GM12878 (cell line): ENCODE measurements at regions not wholly inside any gene's neighbourhood (a gene's known extent, or its start where the extent isn't known, plus 50 kb on each side); places are given as distances from the start of the nearest gene placed in this dataset.

Source experiments
- ATAC-seq: fragments of 200-7000 bp; cut with Tn5 transposase; 3 replicates; pipeline ENCODE4 v1.9.1; 2020; ENCODE audit warnings: mild to moderate bottlenecking, moderate library complexity
- BruUV-seq: library from RNA; stranded (reverse); fragments of 400-500 nt; replicated peaks from 2 replicates; lab custom pipeline; 2021; lab: Mats Ljungman, UMichigan
- CTCF ChIA-PET: fragments of 300-600 bp; sonication (Branson Sonifier 250); formaldehyde crosslinking; extraction: SDS; loops from one replicate; lab custom pipeline; 2021; ENCODE audit warnings: inconsistent platforms; lab: Yijun Ruan, JAX
- POLR2A ChIA-PET: fragments of 350-600 bp; formaldehyde crosslinking; extraction: SDS; loops from one replicate; lab custom pipeline; 2021; ENCODE audit warnings: inconsistent platforms; lab: Charles Lee
- RAD21 ChIA-PET: fragments of 300-600 bp; sonication (Branson Sonifier 250); formaldehyde crosslinking; loops from one replicate; lab custom pipeline; 2023; ENCODE audit warnings: antibody characterized with exemption; ENCODE audit not compliant: unreplicated experiment; lab: Charles Lee
- SMC1A ChIA-PET: fragments of 300-600 bp; sonication (Branson Sonifier 250); formaldehyde crosslinking; loops from one replicate; lab custom pipeline; 2023; ENCODE audit not compliant: unreplicated experiment, uncharacterized antibody; lab: Charles Lee
- DNase-seq: peaks from one replicate; pipeline ENCODE4 v3.0.0-alpha.2; 2011; ENCODE audit warnings: low read depth, low spot score
- FAIRE-seq: peaks from 3 replicates; lab custom pipeline; 2011; peaks lifted over from hg19 to GRCh38; lab: Jason Lieb, UNC
- H2AFZ ChIP-seq: 2 replicates; pipeline ENCODE4 v1.6.0; 2011; ENCODE audit warnings: low read depth, low read length, control low read depth; ENCODE audit not compliant: control insufficient read depth
- H3K27ac ChIP-seq: 2 replicates; pipeline ENCODE4 v1.5.1; 2011; ENCODE audit warnings: control low read depth; ENCODE audit not compliant: control insufficient read depth, insufficient read depth
- H3K27me3 ChIP-seq, 2 experiments: replicated peaks in 1 of 2; 2 replicates each; pipeline versions ENCODE4 v1.6.0 to v1.6.1; 2011; ENCODE audit warnings: low read length in 1 of 2; ENCODE audit not compliant: control insufficient read depth in 2 of 2, insufficient read depth in 2 of 2
- H3K36me3 ChIP-seq, 2 experiments: 2 replicates each; pipeline ENCODE4 v1.5.1; 2011; ENCODE audit warnings: low read length in 1 of 2; ENCODE audit not compliant: control insufficient read depth in 2 of 2, insufficient read depth in 2 of 2
- H3K4me1 ChIP-seq: 2 replicates; pipeline ENCODE4 v1.6.1; 2011; ENCODE audit warnings: mild to moderate bottlenecking, low read length, moderate library complexity, mixed read lengths; ENCODE audit not compliant: control insufficient read depth, insufficient read depth
- H3K4me2 ChIP-seq: 2 replicates; pipeline ENCODE4 v1.6.0; 2011; ENCODE audit warnings: control low read depth; ENCODE audit not compliant: control insufficient read depth, insufficient read depth
- H3K4me3 ChIP-seq: fragments of 200-600 bp; sonication (generic); 2 replicates; pipeline ENCODE4 v1.5.1; 2016
- H3K79me2 ChIP-seq: 2 replicates; pipeline ENCODE4 v1.6.0; 2011; ENCODE audit warnings: low read length; ENCODE audit not compliant: control insufficient read depth, insufficient read depth
- H3K9ac ChIP-seq: 2 replicates; pipeline ENCODE4 v1.8.0; 2011; ENCODE audit warnings: low read length, control low read depth, mixed read lengths; ENCODE audit not compliant: control insufficient read depth, insufficient read depth
- H3K9me3 ChIP-seq: replicated peaks from 3 replicates; pipeline ENCODE4 v1.5.1; 2011; ENCODE audit warnings: mild to moderate bottlenecking, low read length; ENCODE audit not compliant: control insufficient read depth, insufficient read depth
- H4K20me1 ChIP-seq: 2 replicates; pipeline ENCODE4 v1.6.0; 2011; ENCODE audit not compliant: control insufficient read depth, insufficient read depth
- ESRRA ChIP-seq: IDR thresholded peaks from 2 replicates; pipeline ENCODE4 v1.6.1; 2012; ENCODE audit warnings: mild to moderate bottlenecking, low read length, improper control_type of control experiment
- NR2C2 ChIP-seq: IDR thresholded peaks from 2 replicates; pipeline ENCODE4 v1.6.1; 2011; ENCODE audit warnings: borderline replicate concordance, low read depth; ENCODE audit not compliant: control insufficient read depth, insufficient read length
- ZBTB4 ChIP-seq: fragments of 450-650 bp; formaldehyde crosslinking; IDR thresholded peaks from 2 replicates; pipeline ENCODE4 v1.4.0; 2022; ENCODE audit warnings: mild to moderate bottlenecking, moderate library complexity
- WGBS: methylation state at CpG from one replicate; pipeline ENCODE4 v1.1.6; 2016; ENCODE audit warnings: low lambda C conversion rate; ENCODE audit not compliant: insufficient replicate concordance, insufficient coverage; ENCODE audit errors: missing lambda C conversion rate; 5-methylcytosine and 5-hydroxymethylcytosine counted together
- in situ Hi-C: fragments of 300-500 bp; cut with MboI; formaldehyde crosslinking; loops from 9 replicates; pipeline ENCODE4 v1.14.3; 2018; ENCODE audit warnings: mixed read lengths
- intact Hi-C: fragments of 100-400 bp; cut with micrococcal nuclease; formaldehyde crosslinking; loops from one replicate; pipeline ENCODE4 v1.14.2; 2022; ENCODE audit not compliant: unreplicated experiment

DNA sequence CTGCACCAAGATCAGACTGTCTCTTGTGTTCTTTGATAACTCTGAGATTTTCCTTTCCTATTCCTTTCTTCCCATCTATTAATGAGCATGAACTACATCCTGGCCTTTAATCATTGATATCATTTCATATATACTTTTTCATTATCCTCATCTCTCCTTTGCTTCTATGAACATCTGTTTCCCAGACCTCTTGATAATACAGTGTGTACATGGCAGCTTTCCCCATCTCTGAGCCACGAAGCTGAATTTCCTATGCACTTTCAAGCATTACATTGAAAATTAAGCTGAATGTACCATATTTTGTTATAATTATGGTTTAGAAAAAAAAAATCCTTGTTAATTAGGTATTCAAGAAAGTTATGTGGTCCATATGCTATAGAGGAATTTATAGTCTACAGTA, 60.9 kb upstream of the CREB5 start:
- Histone ChIP-seq H3K27ac (no peak overlapping the region), H3K79me2 (no peaks in the 10 kb centered on the region), H3K9ac (no peak overlapping the region), H2AFZ (no peak overlapping the region), H4K20me1 (no peaks in the 10 kb centered on the region), H3K4me3 (no peak overlapping the region), H3K9me3 (no peaks in the 10 kb centered on the region), H3K4me2 (no peak overlapping the region), H3K4me1 (no peaks in the 10 kb centered on the region), H3K36me3 (no peaks in the 10 kb centered on the region), H3K27me3 (0 out of 4 replicates have a peak, but pooled peaks cover 0 to 3% of the 10 kb centered on the region in 2 experiments)
- no peak for TF ChIP-seq ESRRA
- TF ChIP-seq NR2C2 = no peak
- TF ChIP-seq ZBTB4 (CRISPR knock-in tag) = no peak
- POLR2A ChIA-PET = no interaction called here
- RAD21 ChIA-PET = no interaction called here
- ATAC-seq (no peak), FAIRE-seq (no peak), DNase-seq (no peak)
- intact Hi-C loops (no loop called here), in situ Hi-C loops (no loop called here)
- CTCF ChIA-PET = no interaction called here
- no TSS peak for BruUV-seq
- 0% methylated on average over 1 of the region's 1 CpG for WGBS
- SMC1A ChIA-PET = no interaction called here
